HG03139 (cell line): ENCODE measurements at regions not wholly inside any gene's neighbourhood (a gene's known extent, or its start where the extent isn't known, plus 50 kb on each side); places are given as distances from the start of the nearest gene placed in this dataset.

ENCODE experiments used
- ATAC-seq: cut with Tn5 transposase; IDR thresholded peaks from one replicate; pipeline ENCODE4 v1.9.1; 2021; ENCODE audit not compliant: unreplicated experiment

- ATAC-seq, result no peak
Observed at GRCh38 chr5:160904591-160904990, 52.6 kb upstream of the ATP10B start.

- ATAC-seq, result no peak
Observed at GRCh38 chr5:160903551-160903950, 51.5 kb upstream of the ATP10B start.

GRCh38 chr5:160903076-160903475, 51.1 kb upstream of the ATP10B start:
- ATAC-seq, result no peak
